HL-60 (cell line): ENCODE measurements at regions not wholly inside any gene's neighbourhood (a gene's known extent, or its start where the extent isn't known, plus 50 kb on each side); places are given as distances from the start of the nearest gene placed in this dataset.

Experiments used
- CTCF ChIP-seq: IDR thresholded peaks from one replicate; pipeline ENCODE4 v1.5.1; 2011; ENCODE audit warnings: low read length, control low read depth, inconsistent platforms; ENCODE audit not compliant: insufficient read depth
- GABPA ChIP-seq: IDR thresholded peaks from 2 replicates; pipeline ENCODE4 v1.6.1; 2012; ENCODE audit warnings: low read depth
- POLR2AphosphoS5 ChIP-seq: IDR thresholded peaks from 2 replicates; pipeline ENCODE4 v1.6.1; 2012; ENCODE audit warnings: low read depth
- REST ChIP-seq: IDR thresholded peaks from 2 replicates; pipeline ENCODE4 v1.6.1; 2012; ENCODE audit warnings: low read depth; ENCODE audit not compliant: insufficient replicate concordance
- SPI1 ChIP-seq: IDR thresholded peaks from 2 replicates; pipeline ENCODE4 v1.6.1; 2012; ENCODE audit warnings: low read depth, mild to moderate bottlenecking, borderline replicate concordance

DNA sequence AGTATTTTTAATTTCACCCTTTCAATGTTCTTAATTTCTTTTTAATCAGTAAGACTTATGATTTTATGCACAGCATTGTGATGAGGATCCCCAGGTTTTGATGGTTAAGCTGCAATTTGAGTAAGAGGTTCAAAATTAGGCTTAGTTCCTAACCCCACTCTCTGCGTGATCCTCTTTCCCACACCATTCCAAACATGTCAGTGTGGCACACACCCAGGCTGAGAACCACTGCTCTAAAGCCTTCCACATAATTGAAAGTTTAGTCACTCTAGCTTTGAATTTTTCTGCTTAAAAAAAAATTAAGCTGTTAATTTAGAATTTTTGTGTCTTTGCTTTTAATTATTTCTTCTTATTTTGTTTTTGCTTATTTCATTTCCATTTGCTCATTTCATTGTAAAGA, 68.8 kb upstream of the SLC7A11 start:
- TF ChIP-seq CTCF (no peak), POLR2AphosphoS5 (no peak), SPI1 (no peak), REST (no peak), GABPA (no peak)
